Fibroblast of mammary gland (primary cell): ENCODE measurements at regions not wholly inside any gene's neighbourhood (a gene's known extent, or its start where the extent isn't known, plus 50 kb on each side); places are given as distances from the start of the nearest gene placed in this dataset.

Experiments
- DNase-seq: peaks from one replicate; pipeline ENCODE4 v3.0.0-alpha.2; 2010; ENCODE audit warnings: low read depth
- H3K4me3 ChIP-seq: 2 replicates; pipeline ENCODE4 v1.5.1; 2011; ENCODE audit warnings: low read depth, mild to moderate bottlenecking, low read length, moderate library complexity; ENCODE audit not compliant: control insufficient read depth
- CTCF ChIP-seq: conservative IDR thresholded peaks from 2 replicates; pipeline ENCODE4 v1.5.1; 2011; ENCODE audit warnings: low read depth, low read length, inconsistent platforms; ENCODE audit not compliant: control insufficient read depth, insufficient read depth

GRCh38 chr7:35508623-35509400 lies 186.1 kb downstream of the HERPUD2 start:
- DNase-seq, result no peak
- H3K4me3 ChIP-seq, result no peak overlapping the region
- TF ChIP-seq CTCF, result no peak

GRCh38 chr7:35505066-35505465 lies 189.9 kb downstream of the HERPUD2 start:
- no peak overlapping the region for H3K4me3 ChIP-seq
- no peak for TF ChIP-seq CTCF
- DNase-seq, result no peak

GRCh38 chr7:35504365-35504764 lies 190.6 kb downstream of the HERPUD2 start:
- H3K4me3 ChIP-seq, result no peak overlapping the region
- no peak for DNase-seq
- TF ChIP-seq CTCF, result no peak

GRCh38 chr7:35501681-35502080 lies 193.3 kb downstream of the HERPUD2 start:
- DNase-seq, result no peak
- no peak for TF ChIP-seq CTCF
- H3K4me3 ChIP-seq, result no peak overlapping the region

- DNase-seq, result no peak
- TF ChIP-seq CTCF, result no peak
- H3K4me3 ChIP-seq, result no peak overlapping the region
Observed at GRCh38 chr7:35499226-35499625, 195.7 kb downstream of the HERPUD2 start.

GRCh38 chr7:35498416-35498815 lies 196.5 kb downstream of the HERPUD2 start:
- TF ChIP-seq CTCF, result no peak
- no peak for DNase-seq
- no peak overlapping the region for H3K4me3 ChIP-seq
